ENCODE measurements at regions not wholly inside any gene's neighbourhood (a gene's known extent, or its start where the extent isn't known, plus 50 kb on each side); places are given as distances from the start of the nearest gene placed in this dataset.
"Not testable (repeated sequence)": the region's sequence is repeated elsewhere in the genome, so short reads cannot be mapped to it uniquely, and the experiment has no call there.

GRCh38 chr11:3544990-3545389 lies 96.8 kb downstream of the ART5 start:
- not testable (repeated sequence) for TF ChIP-seq CTCF (IDR thresholded peaks at IDR 0.05 in 8 of 11, conservative IDR thresholded peaks at IDR 0.05 in 3 of 11); POLR2AphosphoS5 (IDR thresholded peaks at IDR 0.05)

All from spleen (tissue), 7 donors.